ENCODE measurements at regions not wholly inside any gene's neighbourhood (a gene's known extent, or its start where the extent isn't known, plus 50 kb on each side); places are given as distances from the start of the nearest gene placed in this dataset.
"Not testable (repeated sequence)": the region's sequence is repeated elsewhere in the genome, so short reads cannot be mapped to it uniquely, and the experiment has no call there.

GRCh38 chr1:585992-586391 is 100.5 kb downstream of the OR4F16 start:
- H2AFZ ChIP-seq (ENCODE audit: low read depth, low read length); CTCF ChIA-PET (ENCODE audit: low intra/inter-chr PET ratio); H3K9ac ChIP-seq (ENCODE audit: insufficient read depth in 1 of 2, low read depth in 2 of 2, low read length in 2 of 2); H3K27ac ChIP-seq (ENCODE audit: extremely low read depth, low read depth, low read length); ATAC-seq; H3K79me2 ChIP-seq (ENCODE audit: control insufficient read depth, insufficient read depth, low read length); DNase-seq (ENCODE audit: extremely low read depth in 1 of 4, low spot score in 3 of 4); H3K27me3 ChIP-seq (ENCODE audit: control insufficient read depth in 2 of 2, insufficient read depth in 2 of 2, low read length in 2 of 2); intact Hi-C loops (cut with micrococcal nuclease); POLR2A ChIA-PET; H3K4me1 ChIP-seq (replicated peaks in 1 of 2; ENCODE audit: control insufficient read depth in 2 of 2, insufficient read depth in 2 of 2, low read length in 2 of 2); H3K9me1 ChIP-seq (ENCODE audit: control insufficient read depth, insufficient read depth, low read length); BruUV-seq (replicated peaks); in situ Hi-C loops (cut with MboI); H3K9me3 ChIP-seq (replicated peaks; ENCODE audit: control insufficient read depth, insufficient read depth, low read depth, low read length); H4K20me1 ChIP-seq (replicated peaks; ENCODE audit: control insufficient read depth, insufficient read depth, low read length); FAIRE-seq; H3K4me2 ChIP-seq (ENCODE audit: insufficient read depth, low read length); H3K4me3 ChIP-seq; H3K36me3 ChIP-seq (ENCODE audit: control insufficient read depth, insufficient read depth, low read length): not testable (repeated sequence)
- 2% methylated on average over 5 of the region's 7 CpGs for WGBS (ENCODE audit: insufficient coverage, low coverage, missing lambda C conversion rate)
- TF ChIP-seq SMC3 (conservative IDR thresholded peaks at IDR 0.05; ENCODE audit: insufficient read depth, low read depth, low read length) (peak; percentile 37; the same call in 1 of the 2 replicates), CTCF (IDR thresholded peaks at IDR 0.05 in 2 of 3, conservative IDR thresholded peaks at IDR 0.05 in 1 of 3; ENCODE audit: insufficient read depth in 2 of 3, low read depth in 1 of 3, low read length in 3 of 3) (peak in 2 of 3 experiments; percentile 40 to 49; a peak in 4 of 6 replicates), RAD21 (CRISPR knock-in tag; conservative IDR thresholded peaks at IDR 0.05 in 1 of 2, IDR thresholded peaks at IDR 0.05 in 1 of 2) (0 out of 4 replicates have a peak, but pooled peaks of 1 of the 2 experiments have one; percentile 15), MAZ (CRISPR knock-in tag; conservative IDR thresholded peaks at IDR 0.05 in 1 of 2, IDR thresholded peaks at IDR 0.05 in 1 of 2) (peak in 1 of 2 experiments; percentile 93; a peak in 2 of 4 replicates), VEZF1 (CRISPR knock-in tag; IDR thresholded peaks at IDR 0.05) (peak; percentile 39)

Measured in K562 (cell line).